Left ventricle myocardium superior (tissue), 1 donor: ENCODE measurements at regions not wholly inside any gene's neighbourhood (a gene's known extent, or its start where the extent isn't known, plus 50 kb on each side); places are given as distances from the start of the nearest gene placed in this dataset.

Source experiments
- ATAC-seq: fragments of 200-7000 bp; cut with Tn5 transposase; one replicate; pipeline ENCODE4 v1.9.1; 2020; ENCODE audit warnings: mild to moderate bottlenecking, moderate library complexity
- DNase-seq: peaks from one replicate; pipeline ENCODE4 v3.0.0-alpha.2; 2020
- intact Hi-C: fragments of 100-400 bp; cut with micrococcal nuclease; formaldehyde crosslinking; loops from one replicate; pipeline ENCODE4 v1.11.0; 2022
- donor health status: DM: no; HTN: yes; CAD: no; lungs with severe emphysema.

- intact Hi-C loops, result no loop called here
- ATAC-seq (no peak), DNase-seq (no peak)
Observed at GRCh38 chr6:143621876-143622605, 55.7 kb upstream of the PHACTR2 start.

- intact Hi-C loops, result no loop called here
- no peak for ATAC-seq
- no peak for DNase-seq
Observed at GRCh38 chr6:143621159-143621873, 56.4 kb upstream of the PHACTR2 start.

DNA sequence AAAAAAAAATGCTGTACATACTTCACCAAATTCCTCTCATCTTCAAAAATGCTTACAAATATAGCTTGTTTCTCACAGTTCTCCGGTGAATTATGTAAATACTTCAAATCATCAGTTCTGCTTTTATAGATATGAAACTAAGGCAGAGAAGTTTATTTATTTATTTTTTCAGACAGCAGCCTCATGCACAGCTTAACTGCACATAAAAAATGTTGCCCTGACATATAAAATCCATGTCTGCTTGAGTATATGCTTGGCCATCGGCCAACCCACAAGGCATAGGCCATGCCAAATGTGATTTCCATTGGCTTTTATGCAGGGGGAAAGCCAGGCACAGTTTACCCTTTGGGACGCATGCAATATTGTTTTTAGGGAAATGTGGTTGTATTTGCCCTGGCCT is 57.3 kb upstream of the PHACTR2 start:
- intact Hi-C loops, result no loop called here
- DNase-seq (no peak), ATAC-seq (no peak)

GRCh38 chr6:143619824-143620401 is 57.9 kb upstream of the PHACTR2 start:
- ATAC-seq, result no peak
- intact Hi-C loops, result no loop called here
- DNase-seq, result no peak

DNA sequence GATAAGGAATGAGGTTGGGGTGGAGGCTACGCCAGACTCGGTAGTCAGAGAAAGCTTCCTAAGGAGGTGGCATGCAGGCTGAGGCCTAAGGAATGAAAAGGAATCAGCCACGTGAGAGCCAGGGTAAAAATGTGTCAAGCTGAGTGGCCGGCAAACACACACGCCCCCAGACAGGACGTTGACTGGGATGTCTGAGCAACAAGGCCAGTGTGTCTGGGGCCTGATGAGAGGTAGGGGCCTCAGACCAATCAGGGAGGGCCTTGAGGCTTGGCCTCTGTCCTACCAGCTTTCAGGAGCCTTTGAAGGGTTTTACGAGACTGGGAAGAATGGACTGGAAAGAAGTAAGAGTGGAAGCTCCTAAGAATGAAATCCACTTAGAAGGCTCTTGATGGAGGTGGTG is 61.0 kb upstream of the PHACTR2 start:
- DNase-seq (no peak), ATAC-seq (no peak)
- intact Hi-C loops, result no loop called here

GRCh38 chr6:143615785-143616184 is 62.0 kb upstream of the PHACTR2 start:
- no peak for ATAC-seq
- intact Hi-C loops, result no loop called here
- no peak for DNase-seq

DNA sequence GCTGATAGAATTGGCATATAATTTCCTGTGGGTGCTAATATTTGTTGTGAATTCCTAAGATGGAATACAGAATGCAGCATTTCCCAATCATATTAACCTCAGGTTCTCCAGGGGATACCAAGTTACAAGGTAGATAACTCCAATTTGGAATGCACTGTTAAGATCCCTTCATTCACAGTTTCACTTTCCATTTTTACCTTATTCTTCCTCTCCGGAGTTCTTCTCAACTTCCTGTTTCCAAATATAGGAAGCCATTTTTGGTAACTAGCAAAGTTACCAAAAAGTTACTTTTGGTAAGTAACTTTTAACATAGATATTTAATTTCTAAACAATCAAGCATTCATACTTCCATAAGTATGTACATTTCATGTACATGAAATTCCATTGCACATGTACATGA is 63.5 kb upstream of the PHACTR2 start:
- ATAC-seq, result no peak
- intact Hi-C loops, result no loop called here
- no peak for DNase-seq

GRCh38 chr6:143613749-143614148 is 64.0 kb upstream of the PHACTR2 start:
- no peak for DNase-seq
- ATAC-seq, result no peak
- intact Hi-C loops, result no loop called here

GRCh38 chr6:143612186-143612585 is 65.6 kb upstream of the PHACTR2 start:
- ATAC-seq (no peak), DNase-seq (no peak)
- intact Hi-C loops, result no loop called here

DNA sequence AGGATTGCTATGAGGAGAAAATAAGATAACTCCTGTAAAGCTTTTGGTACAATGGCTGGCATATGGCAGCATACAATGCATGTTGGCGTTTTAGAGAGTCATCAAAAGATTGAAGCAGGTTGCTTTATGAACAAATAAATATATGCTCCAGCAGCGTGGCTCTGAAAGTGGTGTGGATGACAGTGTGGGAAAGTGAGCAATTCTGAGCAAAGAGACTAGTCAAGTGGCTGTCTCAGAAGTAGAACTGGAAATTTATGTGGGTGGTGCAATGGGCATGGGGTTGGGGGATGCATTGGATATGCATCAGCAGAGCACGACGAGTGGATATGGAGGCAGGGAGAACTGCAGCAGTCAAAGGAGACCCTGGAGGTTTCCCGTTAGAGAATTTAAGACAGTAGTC is 66.2 kb upstream of the PHACTR2 start:
- ATAC-seq (no peak), DNase-seq (no peak)
- intact Hi-C loops, result no loop called here

DNA sequence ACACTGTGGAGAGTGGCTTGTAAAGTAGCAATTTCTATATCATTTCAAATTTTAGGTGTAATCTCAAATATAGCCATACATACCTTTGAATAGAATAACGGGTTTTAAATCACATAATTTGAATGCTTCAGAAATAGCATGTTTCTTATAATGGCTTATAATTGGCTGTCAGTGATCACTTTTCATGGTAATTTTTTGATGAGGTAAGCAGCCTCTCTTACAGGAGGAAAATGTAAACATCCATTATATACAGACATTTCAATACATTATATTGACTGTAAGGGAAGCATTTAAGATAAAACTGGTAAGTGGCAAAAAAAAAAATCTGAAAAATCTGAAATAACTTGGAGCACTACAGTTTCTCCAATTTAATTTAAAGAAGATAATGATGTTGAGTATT is 67.8 kb upstream of the PHACTR2 start:
- intact Hi-C loops, result no loop called here
- DNase-seq (no peak), ATAC-seq (no peak)

- ATAC-seq (no peak), DNase-seq (no peak)
- intact Hi-C loops, result no loop called here
Observed at GRCh38 chr6:143609501-143609900, 68.3 kb upstream of the PHACTR2 start.

DNA sequence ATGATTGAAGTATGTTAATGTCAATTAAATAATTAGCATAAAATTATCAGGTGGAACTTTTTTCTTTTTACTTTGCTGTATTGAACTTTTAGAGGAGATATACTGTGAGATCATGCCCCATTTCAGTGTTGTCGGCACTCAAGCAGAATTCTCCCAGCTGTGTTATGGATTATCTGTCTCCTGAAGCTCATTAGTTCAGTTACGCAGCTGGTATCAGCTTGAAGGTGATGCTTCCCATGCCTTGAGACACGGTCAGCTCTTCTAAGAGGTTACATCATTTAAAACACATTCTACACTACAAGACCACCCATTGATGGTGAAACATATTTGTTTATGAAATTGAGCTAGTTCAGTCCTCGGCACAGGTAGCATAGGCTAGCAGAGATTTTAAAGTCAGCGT is 68.9 kb upstream of the PHACTR2 start:
- DNase-seq (no peak), ATAC-seq (no peak)
- intact Hi-C loops, result no loop called here

DNA sequence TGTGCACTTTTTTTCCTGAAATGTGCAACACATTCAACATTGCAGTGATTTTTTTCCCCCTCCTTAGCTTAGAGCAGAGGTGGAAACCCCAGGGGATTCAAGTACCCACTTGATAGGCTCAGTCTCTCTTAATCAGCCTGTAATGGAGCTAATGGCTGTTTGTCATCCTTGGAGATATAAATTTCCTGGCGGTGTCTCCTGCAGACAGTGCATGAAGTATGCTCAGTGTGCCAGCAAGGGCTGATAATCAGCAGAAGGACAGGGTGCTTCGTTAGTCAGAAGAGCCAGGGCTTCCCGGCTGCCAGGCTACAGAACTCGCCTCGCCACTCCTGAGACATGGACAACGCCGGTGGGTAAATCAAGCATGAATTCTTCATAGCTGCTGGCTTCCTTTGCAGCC is 69.8 kb upstream of the PHACTR2 start:
- intact Hi-C loops, result no loop called here
- DNase-seq, result no peak
- ATAC-seq, result peak; percentile 44

GRCh38 chr6:143607168-143607567 is 70.6 kb upstream of the PHACTR2 start:
- intact Hi-C loops, result no loop called here
- ATAC-seq (no peak), DNase-seq (no peak)

GRCh38 chr6:143605906-143606521 is 71.8 kb upstream of the PHACTR2 start:
- no peak for ATAC-seq
- intact Hi-C loops, result no loop called here
- DNase-seq, result no peak

DNA sequence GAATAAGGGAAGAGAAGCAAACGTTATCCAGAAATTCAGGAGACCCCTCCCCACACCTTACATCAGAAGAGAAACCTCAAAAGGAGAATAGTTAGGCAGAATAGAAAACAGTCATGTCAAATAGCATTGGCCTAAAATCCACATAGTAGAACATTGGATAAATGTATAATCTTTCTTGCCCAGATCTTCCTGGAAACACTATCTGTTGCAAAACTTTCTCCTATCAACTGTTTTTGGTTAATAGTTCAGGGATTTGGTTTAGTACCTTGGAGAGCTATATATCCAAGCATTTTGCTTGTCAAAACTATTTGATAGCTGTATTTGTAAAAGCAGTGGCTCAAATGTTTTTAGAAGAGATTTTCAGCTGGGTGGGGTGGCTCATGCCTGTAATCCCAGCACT is 74.3 kb upstream of the PHACTR2 start:
- intact Hi-C loops, result no loop called here
- no peak for ATAC-seq
- DNase-seq, result no peak

DNA sequence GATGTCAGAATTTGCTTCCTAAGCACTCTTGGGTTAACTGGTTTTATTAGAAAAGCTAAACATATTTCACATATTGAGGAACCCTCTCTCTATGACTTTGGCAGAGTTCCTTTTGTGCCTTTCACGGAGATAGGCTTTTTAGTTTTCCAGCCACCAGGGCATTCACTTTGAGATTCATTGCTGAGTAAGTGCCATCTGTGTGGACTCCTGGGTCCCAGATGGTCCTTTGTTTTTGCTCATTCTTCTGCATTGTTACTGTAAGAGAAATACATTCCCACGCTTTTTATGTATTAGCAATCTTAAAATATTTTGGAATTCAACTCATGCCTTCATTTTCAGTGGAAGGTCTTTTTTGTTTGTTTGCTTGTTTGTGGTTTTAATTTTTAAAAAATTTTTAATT is 76.3 kb upstream of the PHACTR2 start:
- no peak for DNase-seq
- ATAC-seq, result no peak
- intact Hi-C loops, result no loop called here

- DNase-seq, result no peak
- intact Hi-C loops, result no loop called here
- ATAC-seq, result no peak
Observed at GRCh38 chr6:143600821-143601220, 76.9 kb upstream of the PHACTR2 start.

DNA sequence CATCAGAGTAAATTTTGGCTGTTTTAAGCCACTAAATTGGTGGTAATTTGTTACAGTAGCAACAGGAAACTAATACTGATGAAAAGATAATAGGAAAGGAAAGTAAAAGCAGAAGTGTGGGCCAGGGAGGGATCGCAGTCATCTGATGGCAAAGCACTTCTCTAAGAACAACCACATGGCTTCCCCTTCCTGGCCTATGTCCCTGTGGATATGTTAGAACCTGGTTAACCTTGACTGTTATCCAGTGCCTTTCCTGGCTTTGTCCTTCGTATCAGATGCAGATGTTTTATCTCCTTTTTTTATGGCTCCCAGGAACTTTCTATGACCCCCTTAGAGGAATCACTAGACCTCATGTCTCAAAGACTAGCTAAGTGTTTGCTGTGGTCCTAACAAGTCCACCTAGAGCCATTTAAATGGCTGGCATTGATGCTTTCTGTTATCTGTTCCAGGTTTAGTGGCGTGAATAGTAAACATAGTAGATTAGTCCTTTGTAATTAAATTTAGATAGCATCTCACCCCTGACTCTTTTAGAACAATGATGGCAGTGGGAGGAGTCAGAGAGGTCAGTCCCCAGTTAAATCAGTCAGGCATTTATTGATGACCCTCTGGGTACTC is 79.2 kb upstream of the PHACTR2 start:
- DNase-seq, result no peak
- peak; percentile 52 for ATAC-seq
- intact Hi-C loops, result no loop called here
